Calu3 (cell line): ENCODE measurements at regions not wholly inside any gene's neighbourhood (a gene's known extent, or its start where the extent isn't known, plus 50 kb on each side); places are given as distances from the start of the nearest gene placed in this dataset.

Experiments used
- BruUV-seq: library from RNA; stranded (reverse); fragments of 400-500 nt; replicated peaks from 2 replicates; lab custom pipeline; 2021; lab: Mats Ljungman, UMichigan
- CTCF ChIA-PET: fragments of 300-600 bp; sonication (Branson Sonifier 250); formaldehyde crosslinking; loops from one replicate; lab custom pipeline; 2022; ENCODE audit warnings: antibody characterized with exemption; lab: Charles Lee
- DNase-seq: peaks from one replicate; pipeline ENCODE4 v3.0.0; 2022
- H3K27ac Mint-ChIP-seq: one replicate; pipeline ENCODE4 v1.8.0; 2022; ENCODE audit warnings: mixed read lengths; ENCODE audit not compliant: unreplicated experiment
- H3K27me3 Mint-ChIP-seq: one replicate; pipeline ENCODE4 v1.8.0; 2022; ENCODE audit warnings: mixed read lengths; ENCODE audit not compliant: unreplicated experiment
- H3K36me3 Mint-ChIP-seq: one replicate; pipeline ENCODE4 v1.8.0; 2022; ENCODE audit warnings: mild to moderate bottlenecking, moderate library complexity, mixed read lengths; ENCODE audit not compliant: insufficient read depth, unreplicated experiment
- H3K4me1 Mint-ChIP-seq: one replicate; pipeline ENCODE4 v1.8.0; 2022; ENCODE audit warnings: mild to moderate bottlenecking, low read depth, mixed read lengths; ENCODE audit not compliant: unreplicated experiment
- H3K4me3 Mint-ChIP-seq: one replicate; pipeline ENCODE4 v1.8.0; 2022; ENCODE audit warnings: mild to moderate bottlenecking, low read depth, moderate library complexity, mixed read lengths; ENCODE audit not compliant: unreplicated experiment
- H3K9me3 Mint-ChIP-seq: one replicate; pipeline ENCODE4 v1.8.0; 2022; ENCODE audit warnings: low read depth, mixed read lengths; ENCODE audit not compliant: unreplicated experiment
- CTCF ChIP-seq: fragments of 200-600 bp; IDR thresholded peaks from one replicate; pipeline ENCODE4 v1.8.0; 2022; ENCODE audit warnings: antibody characterized with exemption; ENCODE audit not compliant: unreplicated experiment
- intact Hi-C: fragments of 100-400 bp; cut with micrococcal nuclease; formaldehyde crosslinking; loops from one replicate; pipeline ENCODE4 v1.10.0; 2022; ENCODE audit not compliant: unreplicated experiment

GRCh38 chr4:134610956-134611355 is 409.4 kb upstream of the PABPC4L start:
- CTCF ChIA-PET: no interaction called here
- BruUV-seq: no TSS peak
- Mint-ChIP-seq H3K9me3 (no peaks in the 10 kb centered on the region), H3K27ac (no peak overlapping the region), H3K27me3 (no peaks in the 10 kb centered on the region), H3K4me1 (no peaks in the 10 kb centered on the region), H3K36me3 (no peaks in the 10 kb centered on the region), H3K4me3 (no peak overlapping the region)
- no peak for TF ChIP-seq CTCF
- intact Hi-C loops: no loop called here
- no peak for DNase-seq

GRCh38 chr4:134610172-134610571 is 408.6 kb upstream of the PABPC4L start:
- no peaks in the 10 kb centered on the region for H3K4me1 Mint-ChIP-seq
- intact Hi-C loops: no loop called here
- CTCF ChIA-PET: no interaction called here
- no peak overlapping the region for H3K27ac Mint-ChIP-seq
- no TSS peak for BruUV-seq
- no peaks in the 10 kb centered on the region for H3K9me3 Mint-ChIP-seq
- TF ChIP-seq CTCF: no peak
- H3K27me3 Mint-ChIP-seq: no peaks in the 10 kb centered on the region
- DNase-seq: no peak
- H3K36me3 Mint-ChIP-seq: no peaks in the 10 kb centered on the region
- no peak overlapping the region for H3K4me3 Mint-ChIP-seq

- no peak for TF ChIP-seq CTCF
- BruUV-seq: no TSS peak
- no peak overlapping the region for H3K27ac Mint-ChIP-seq
- CTCF ChIA-PET: no interaction called here
- intact Hi-C loops: no loop called here
- no peak overlapping the region for H3K4me3 Mint-ChIP-seq
- H3K9me3 Mint-ChIP-seq: peaks cover 3% of the 10 kb centered on the region
- no peak for DNase-seq
- H3K27me3 Mint-ChIP-seq: no peaks in the 10 kb centered on the region
- no peaks in the 10 kb centered on the region for H3K4me1 Mint-ChIP-seq
- no peaks in the 10 kb centered on the region for H3K36me3 Mint-ChIP-seq
Observed at GRCh38 chr4:134601706-134602105, 400.1 kb upstream of the PABPC4L start.

GRCh38 chr4:134591326-134591725 is 389.7 kb upstream of the PABPC4L start:
- H3K4me3 Mint-ChIP-seq: no peak overlapping the region
- CTCF ChIA-PET: no interaction called here
- BruUV-seq: no TSS peak

More at GRCh38 chr4:134591326-134591725, 389.7 kb upstream of the PABPC4L start:
- no peaks in the 10 kb centered on the region for H3K27me3 Mint-ChIP-seq
- H3K36me3 Mint-ChIP-seq: no peaks in the 10 kb centered on the region
- no peaks in the 10 kb centered on the region for H3K4me1 Mint-ChIP-seq
- TF ChIP-seq CTCF: no peak
- H3K27ac Mint-ChIP-seq: no peak overlapping the region
- intact Hi-C loops: no loop called here
- no peak for DNase-seq
- H3K9me3 Mint-ChIP-seq: no peaks in the 10 kb centered on the region
